Activated CD4-positive, alpha-beta T cell treated with anti-CD3 and anti-CD28 coated beads, Interleukin-10, Interleukin-2, amounts not matched to agents 100 ng/mL and 50 ng/mL, durations not matched to agents 16 hours and 8 hours (primary cell): ENCODE measurements at regions not wholly inside any gene's neighbourhood (a gene's known extent, or its start where the extent isn't known, plus 50 kb on each side); places are given as distances from the start of the nearest gene placed in this dataset.

Experiments
- DNase-seq: peaks from one replicate; pipeline ENCODE4 v3.0.0-alpha.2; 2020

DNA sequence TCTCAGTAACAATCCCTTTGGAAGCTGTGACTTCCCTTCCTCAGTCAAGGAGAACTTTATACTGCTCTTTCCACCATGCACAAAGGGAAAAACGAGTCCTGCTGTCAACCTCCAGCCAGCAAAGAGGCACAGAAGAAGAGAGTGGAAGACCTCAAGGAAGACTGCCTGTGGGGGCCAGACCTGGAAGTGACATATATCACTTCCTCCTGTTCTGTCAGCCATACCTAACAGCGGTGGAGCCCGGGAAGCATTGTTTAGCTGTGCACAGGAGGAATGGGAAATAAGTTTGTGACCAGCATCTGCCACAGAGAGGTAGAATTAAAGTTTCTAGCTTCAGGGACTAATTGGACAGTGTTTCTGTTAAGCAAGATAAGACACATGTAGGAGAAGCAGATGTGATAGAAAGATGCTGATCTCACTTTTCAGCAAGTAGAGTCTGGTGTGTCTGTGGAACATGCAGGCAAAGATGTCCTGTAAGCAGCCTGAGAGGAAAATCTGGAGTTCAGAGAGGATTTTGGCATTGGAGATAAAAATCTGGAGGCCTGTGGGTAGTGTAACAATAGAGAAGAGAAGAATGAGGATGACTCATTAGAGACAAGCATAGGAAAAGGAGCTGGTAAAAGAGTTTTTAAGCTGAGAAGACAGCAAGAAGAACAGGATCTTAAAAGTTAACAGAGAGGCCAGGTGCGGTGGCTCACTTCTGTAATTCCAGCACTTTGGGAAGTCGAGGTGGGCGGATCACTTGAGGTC, 141.6 kb upstream of the CPSF6 start:
- DNase-seq: no peak

DNA sequence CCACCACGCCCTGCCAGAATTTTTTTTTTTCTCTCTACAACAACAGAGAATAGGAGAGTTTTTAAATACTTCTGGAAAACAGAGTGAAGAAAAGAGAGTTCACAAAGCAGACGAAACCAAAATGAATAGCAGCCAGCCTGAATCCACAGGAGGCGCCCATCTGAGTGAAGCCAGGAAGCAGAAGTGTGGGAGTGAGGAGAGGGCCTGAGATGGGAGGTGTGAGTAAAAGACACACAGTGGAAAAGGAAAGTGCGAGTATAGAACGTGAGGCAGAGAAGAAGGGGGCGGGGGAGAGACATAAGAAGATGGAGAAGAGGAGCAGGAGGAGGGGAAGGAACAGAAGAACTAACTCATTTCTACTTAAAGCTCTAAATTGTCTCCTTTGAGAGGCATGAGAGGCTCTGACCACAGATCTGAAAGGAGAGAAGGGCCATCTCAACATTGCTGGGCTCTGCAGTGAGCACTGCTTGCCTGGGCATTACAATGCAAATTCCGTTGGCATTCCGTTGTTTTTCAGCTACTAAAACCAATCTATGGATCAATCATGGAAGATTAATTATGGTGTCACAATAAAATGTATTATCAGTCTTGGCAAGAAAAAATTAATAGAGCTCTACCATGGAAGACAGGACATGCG, 140.1 kb upstream of the CPSF6 start:
- DNase-seq: no peak

DNA sequence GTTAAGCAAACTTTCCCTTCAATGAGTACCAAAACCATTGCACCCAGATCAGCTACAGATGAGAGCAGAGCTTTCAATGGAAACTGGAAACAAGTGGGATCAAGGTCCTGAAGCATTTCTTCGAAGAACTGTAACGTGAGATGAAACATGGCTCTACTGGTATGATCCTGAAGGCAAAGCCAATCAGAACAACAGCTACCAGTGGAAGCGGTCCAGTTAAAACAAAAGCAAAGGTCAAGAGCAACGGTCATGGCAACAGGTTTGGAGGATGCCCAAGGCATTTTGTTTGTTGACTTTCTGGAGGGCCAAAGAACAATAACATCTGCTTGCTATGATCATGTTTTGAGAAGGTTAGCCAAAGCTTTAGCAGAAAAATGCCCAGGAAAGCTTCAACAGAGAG, 137.9 kb upstream of the CPSF6 start:
- DNase-seq: no peak

DNA sequence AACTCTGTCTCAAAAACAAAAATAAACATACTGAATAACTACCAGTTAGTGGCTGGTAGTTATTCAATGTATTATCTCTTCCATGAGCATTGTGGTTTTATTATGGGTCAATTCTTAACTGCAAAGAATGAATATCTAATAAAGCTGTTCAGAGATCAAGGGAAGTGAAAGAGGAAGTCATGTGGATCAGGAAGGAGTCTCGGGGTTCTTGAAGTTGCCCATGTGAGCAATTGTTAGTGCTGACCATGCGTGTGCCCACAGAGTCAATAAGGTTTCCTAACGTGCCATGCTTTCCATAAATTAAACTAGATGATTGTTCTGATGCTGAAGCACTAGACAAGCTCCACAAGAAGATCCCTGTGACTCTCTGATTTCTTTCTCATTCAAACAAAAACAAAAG, 136.5 kb upstream of the CPSF6 start:
- no peak for DNase-seq

DNA sequence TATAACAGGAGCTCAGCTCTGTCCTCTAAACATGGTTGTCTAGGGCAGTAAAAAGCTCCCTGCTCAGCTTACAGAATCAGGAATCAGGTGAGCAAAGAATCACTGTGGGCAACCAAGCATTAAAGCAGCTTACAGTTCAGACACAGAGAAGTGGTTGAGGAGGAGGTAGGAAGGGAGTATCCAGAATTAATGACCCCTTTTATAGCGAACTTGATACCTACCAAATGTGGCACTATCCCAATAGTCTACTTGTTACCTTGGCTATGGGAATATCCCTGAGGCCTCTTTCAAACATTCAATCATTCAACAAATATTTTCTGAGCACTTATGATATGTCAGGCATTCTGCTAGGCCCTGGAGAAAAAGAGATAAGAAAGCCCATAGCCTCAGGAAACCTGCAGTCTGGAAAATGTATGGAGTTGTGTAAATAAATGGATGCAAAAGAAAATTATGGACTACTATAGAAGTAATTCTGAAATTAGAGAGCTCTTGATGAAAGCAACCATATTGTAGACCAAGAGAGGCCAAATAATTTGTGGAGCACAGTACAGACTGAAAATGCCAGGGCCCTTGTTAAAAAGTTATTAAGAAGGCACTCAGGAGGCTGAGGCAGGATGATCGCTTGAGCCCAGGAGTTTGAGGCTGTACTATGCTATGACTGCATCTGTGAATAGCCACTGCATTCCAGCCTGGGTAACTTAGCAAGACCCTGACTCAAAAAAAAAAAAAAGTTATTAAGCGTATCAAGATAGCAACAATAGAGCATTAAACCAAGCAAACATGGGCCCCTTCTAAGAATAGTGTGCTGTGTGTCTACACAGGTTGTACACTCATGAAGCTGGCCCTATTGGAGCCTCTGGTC, 134.0 kb upstream of the CPSF6 start:
- no peak for DNase-seq

DNA sequence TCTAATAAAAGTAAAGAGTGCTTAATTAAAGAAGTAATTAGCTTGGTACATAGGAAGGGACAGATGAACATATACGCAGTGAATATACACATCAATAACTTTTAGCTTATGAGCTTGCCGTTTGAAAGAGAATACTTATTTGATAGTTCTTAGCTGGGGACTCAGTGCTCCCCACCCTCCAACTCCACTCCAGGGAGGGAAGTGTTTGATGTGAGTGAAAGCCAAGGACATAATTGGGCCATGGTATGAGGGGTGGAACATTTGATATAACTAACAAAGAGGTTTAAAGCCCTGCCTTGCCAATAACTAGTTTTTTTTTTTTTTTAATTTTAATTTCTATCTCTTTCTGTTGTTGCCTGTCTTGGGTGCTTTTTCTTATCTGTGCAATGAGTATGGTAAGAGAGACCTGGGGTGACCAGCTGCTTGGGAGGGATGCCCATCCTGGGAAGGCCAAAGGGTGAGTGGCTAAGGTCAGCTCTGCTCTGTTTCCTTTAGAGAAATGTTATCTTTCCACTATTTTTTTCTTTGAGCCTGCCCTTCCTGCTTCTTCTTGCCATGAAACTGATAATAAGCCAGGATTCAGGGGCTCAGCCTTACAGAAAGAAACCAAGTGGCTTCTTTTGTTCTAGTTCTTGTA, 132.8 kb upstream of the CPSF6 start:
- no peak for DNase-seq

DNA sequence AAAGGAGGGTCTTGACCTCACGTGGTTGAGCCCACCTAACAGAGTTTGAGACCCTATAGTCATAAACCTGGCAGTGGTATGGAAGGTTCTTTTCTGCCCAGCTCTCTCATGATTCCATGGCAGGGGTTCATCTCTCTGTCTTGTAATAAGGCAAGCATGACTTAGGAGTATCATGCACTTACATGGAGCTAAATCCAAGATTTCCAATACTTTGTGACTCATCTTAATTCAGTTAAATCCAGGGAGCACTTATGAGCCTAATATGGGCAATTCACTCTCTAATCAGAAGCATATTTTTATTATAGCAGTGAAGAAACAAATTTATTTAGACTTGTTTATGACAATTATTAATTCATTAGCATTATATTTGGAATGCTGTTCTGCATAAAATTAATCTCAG, 131.8 kb upstream of the CPSF6 start:
- DNase-seq: no peak

DNA sequence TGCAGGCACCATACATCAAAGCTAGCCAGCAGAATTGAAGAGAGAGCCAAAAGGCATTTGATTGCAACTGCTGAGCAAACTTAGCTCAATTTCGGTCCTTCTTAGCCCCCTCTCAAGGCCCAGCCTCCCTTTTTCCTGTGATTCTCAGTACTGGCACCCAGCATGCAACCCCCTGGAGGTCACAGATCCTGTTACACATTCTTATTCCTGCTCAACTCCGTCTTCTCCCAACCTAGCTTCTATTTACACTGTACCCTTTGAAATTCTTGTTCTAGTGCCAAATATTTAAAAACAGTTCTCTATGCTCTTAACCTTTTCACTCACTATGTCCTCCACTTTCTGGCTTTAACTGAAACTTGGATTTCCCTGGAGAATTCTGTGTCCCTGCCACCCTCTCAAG, 131.3 kb upstream of the CPSF6 start:
- DNase-seq: no peak

DNA sequence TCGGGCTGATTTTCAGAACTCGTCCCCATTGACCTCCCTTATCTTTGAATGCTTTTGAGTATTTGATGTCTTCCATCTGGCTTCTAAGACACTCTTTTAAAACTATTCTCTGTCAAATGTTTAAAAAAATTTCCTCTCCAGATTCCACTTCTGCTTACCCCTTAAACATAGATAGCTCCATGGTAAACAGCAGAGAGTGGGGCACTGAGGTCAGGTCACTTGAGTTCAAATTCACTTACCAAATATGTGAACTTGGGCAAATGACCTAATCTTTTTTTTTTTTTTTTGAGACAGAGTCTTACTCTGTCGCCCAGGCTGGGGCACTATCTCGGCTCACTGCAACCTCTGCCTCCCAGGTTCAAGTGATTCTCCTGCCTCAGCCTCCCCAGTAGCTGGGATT, 126.8 kb upstream of the CPSF6 start:
- DNase-seq: no peak

DNA sequence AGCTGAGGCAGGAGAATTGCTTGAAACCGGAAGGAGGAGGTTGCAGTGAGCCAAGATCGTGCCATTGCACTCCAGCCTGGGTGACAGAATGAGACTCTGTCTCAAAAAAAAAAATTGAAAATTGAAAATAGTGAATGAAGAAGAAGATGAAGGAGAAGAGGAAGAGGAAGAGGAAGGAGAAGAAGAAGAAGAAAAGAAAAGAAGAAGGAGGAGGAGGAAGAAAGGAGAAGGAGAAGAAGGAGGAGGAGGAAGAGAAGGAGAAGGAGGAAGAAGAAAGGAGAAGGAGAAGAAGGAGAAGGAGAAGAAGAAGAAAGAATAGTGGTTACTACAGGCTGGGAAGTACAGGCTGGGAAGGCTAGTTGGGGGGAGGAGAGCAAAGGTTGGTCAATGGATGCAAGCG, 124.3 kb upstream of the CPSF6 start:
- DNase-seq: no peak

DNA sequence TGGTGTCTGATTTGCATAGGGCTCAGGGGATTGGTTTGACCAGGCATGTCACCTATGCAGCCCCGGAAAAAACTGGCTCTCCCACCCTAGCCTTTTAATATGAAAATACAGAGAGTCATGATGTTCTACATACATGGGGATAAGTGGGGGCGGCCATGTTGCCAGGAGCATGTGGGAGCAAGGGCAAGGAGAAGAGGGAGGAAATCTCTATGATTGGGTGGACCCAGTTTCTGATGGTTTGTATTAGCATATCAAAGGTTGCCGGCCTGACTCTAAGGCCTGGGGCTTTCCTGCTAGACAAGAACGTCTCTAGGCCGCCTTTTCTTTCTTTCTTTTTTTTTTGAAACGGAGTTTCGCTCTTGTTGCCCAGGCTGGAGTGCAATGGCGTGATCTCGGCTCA, 123.4 kb upstream of the CPSF6 start:
- DNase-seq: no peak

DNA sequence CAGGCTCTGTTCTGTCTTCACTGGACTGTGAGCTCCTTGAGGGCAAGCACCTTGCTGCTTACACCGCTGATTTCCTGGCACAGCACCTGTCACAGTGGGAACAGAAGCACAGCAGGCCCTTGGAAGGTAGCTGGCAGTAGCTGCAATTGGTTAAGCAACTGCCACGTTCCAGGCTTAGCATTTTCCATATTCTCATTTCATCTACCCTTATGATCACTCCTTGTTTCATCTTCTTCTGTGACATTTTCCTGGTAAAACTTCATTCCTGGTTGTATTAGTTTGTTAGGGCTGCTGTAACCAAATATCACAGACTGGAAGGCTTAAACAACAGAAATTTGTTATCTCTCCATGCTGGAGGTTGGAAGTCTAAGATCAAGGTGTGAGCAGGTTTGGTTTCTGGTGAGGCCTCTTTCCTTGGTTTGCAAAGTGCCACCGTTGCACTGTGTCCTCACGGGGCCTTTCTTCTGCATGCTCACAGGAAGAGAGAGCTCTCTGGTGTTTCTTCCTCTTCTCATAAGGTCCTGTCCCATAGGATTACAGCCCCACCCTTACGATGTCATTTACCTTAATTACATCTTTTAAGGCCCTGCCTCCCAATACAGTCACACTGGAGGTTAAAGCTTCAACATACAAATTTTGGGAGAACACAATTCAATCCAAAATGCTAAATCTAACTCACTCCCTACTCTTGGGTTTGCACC, 121.7 kb upstream of the CPSF6 start:
- DNase-seq: no peak

DNA sequence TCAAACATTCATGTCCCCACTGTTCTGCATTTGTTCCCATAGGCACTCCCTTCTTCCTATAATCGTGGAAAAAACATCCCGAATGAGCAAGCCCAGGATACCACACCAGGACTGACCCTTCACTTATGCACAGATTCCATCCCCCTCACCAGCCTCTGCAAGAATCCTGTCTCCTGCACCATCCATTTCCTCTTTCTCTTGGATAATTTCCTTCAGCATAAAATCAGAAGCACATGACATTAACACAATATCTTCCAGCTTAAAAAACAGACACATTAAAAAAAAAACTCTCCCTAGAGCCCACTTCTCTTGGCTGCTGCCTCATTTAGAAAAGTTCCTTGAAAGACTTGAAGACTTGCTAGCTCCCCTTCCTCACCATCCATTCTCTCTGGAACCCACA, 120.9 kb upstream of the CPSF6 start:
- no peak for DNase-seq

DNA sequence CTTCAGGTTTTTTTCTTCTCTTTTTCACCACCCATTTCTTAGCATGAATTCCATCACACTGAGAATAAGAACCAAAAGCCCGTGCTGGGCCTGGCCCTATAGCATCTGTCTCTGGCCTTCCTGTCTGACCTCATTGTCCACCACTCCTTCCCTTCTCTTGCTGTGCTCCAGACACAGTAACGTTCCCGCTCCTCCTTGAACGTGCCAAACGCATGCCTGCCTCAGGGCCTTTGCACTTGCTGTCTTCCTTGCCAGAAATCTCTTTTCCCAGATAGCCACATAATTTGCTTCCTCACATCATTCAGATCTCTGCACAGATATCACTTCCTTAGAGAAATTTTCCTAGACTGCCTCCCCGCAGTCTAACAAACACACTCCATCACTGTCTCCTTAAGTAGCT, 119.6 kb upstream of the CPSF6 start:
- no peak for DNase-seq

DNA sequence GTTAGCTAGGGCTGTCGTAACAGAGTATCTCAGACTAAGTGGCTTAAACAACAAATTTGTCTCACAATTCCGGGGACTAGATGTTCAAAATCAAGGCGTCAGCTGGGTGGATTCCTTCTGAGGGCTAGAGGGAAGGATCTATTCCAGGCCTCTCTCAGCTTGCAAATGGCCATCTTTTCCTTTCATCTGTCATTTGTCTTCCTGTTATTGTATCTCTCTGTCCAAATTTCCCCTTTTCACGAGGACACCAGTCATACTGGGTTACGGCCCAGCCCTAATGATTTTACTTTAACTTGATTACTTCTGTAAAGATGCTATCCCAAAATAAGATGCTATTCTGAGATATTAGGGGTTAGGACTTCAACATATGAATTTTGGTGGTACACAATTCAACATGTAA, 119.0 kb upstream of the CPSF6 start:
- DNase-seq: no peak

DNA sequence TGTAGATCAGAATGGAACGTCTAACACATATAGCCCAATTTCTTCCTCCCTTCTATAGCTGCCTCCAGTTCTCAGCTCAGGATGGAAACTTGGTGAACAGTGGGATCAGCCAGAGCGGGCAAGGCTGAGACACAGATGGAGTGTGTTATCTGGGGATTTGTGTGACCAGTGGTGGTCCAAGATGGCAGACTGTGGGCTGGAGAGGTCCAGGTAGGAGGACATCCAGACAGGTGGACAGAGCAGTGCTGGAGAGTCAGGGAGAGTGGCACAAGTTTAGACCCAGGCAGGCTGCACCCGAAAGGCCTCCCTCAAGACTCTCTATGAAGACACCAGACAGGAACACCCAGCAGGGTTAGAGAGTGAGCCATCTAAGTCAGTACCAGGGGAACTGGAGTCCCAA, 116.1 kb upstream of the CPSF6 start:
- DNase-seq: no peak

DNA sequence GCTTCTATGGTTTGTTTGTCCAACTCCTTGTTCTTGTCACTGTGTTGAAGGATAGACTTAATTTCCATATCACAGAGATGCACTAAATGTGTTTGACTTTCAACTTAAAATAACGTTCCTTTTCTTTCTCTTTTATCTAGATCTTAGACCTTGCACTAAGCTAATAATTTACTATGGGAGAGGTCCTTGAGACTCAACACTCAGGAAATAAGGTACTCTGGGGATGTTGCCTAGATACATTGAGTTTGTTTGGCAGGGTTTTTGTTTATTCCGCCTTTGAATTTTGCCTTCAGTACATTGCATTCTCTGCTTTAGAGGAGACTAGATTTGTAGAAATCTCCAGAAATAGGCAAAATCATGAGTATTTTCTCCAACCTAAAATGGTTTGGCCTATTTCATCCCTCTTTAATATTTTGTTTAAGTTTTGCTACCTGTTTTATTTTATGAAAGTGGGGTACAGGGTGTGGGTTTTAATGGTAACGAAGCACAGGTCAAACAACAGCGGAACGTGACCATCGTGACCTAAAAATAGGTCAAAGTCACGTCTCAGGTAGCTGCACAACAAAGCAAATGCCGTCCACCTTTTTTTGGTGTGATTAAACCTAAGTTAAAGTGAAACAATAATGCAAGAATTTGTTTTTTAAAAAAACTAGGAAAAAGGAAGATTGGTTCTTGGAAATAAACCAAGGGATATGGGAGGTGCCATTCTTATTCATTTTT, 115.3 kb upstream of the CPSF6 start:
- DNase-seq: no peak

DNA sequence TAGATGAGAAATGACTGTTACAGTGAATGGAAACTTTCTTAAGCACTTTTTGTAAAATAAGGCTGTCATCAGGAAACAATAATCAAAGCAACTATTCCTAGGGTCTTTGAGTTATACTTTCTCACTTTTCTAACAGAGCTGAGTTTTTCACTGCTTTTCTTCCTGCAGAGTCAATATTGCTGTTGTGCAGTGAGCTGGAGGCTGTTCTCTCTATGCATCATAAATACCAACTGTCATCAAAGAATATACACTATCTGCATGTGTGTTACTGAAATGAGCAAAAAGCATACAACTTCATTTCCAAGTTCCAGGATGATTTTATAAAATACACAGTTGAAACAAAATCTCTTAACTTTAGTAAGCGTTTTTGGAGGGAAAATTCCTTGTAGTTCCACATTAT, 110.4 kb upstream of the CPSF6 start:
- no peak for DNase-seq

DNA sequence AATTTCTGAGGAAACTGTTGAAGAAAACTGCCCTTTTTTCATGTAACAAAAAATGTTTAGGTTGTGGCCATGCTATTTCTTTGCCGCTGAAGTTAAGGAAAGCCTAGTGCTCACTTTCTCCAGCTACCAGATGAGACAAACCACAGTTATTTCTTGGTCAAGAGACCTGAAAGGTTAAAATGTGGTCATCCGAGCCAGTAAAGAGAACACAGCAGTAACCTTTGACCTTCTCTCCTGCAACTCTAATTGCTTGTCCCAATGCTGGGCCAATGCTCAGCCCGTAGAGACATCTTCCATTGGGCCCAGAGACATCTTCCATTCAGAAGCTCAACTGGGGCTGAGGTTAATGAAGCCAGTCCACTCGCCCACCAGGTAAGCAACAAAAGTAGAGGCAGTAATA, 109.8 kb upstream of the CPSF6 start:
- DNase-seq: no peak

DNA sequence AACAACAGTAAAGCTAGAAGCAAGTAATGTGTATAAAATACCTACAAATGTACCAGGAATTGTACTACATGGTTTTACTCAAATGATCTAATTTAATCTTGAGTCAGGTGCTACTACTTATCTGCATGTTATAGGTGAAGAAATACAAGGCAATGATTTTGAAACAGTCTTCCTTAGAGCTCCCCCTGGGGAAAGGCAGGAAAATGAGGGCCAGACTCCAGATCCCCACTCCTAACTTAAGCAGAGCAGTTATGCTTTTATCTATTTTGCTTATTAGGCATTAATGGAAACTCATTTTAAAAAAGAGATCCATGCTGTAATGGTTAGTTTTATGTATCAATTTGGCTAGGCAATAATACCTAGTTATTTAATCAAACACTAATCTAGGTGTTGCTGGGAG, 109.3 kb upstream of the CPSF6 start:
- DNase-seq: no peak

DNA sequence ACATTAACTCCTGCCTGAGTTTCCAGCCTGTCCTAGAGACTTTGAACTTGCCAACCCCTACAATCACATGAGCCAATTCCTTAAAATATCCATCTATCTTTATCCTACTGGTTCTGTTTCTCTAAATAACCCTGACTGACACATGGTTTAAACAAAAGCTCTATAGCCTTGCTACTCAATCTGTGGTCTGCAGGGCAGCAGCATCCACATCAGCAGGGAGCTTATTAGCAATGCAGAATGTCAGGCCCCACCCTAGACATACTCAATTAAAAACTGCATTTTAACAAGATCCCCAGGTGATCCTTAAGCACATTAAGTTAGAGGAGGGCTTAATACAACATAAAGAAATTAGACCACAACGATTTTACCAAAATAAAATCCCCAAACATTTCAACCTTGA, 108.3 kb upstream of the CPSF6 start:
- no peak for DNase-seq

DNA sequence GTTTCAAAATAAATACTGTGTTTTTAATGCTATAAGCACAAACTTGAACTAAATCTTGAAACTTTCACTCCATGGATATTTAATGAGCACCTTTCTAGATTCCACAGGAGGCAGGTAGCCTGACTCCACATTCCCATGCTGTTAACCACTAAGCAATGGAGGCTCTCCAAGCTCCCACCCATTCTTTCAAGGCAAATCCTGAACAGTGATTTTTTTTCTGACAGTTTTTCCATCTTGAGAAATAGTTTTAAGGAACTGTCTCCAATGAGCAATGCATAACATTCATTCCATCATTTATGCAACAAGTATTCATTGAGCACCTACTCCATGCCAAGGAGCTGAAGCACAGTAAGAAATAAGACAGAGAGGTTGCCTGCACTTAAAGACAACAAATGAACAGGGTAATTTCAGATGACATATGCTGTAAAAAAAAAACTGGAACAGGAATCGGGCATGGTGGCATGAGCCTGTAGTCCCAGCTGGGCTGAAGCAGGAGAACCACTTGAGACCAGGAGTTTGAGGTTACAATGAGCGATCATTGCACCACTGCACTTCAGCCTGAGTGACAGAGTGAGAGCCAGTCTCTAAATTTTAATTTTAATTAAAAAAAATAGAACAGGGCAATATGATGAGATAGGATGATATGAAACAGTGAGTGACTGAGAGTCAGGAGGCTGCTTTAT, 102.3 kb upstream of the CPSF6 start:
- DNase-seq: no peak
